ENCODE measurements at regions not wholly inside any gene's neighbourhood (a gene's known extent, or its start where the extent isn't known, plus 50 kb on each side); places are given as distances from the start of the nearest gene placed in this dataset.
A peak's percentile ranks its signal among the peaks of the same experiment; 100 is the strongest.
"Not testable (repeated sequence)": the region's sequence is repeated elsewhere in the genome, so short reads cannot be mapped to it uniquely, and the experiment has no call there.

DNA sequence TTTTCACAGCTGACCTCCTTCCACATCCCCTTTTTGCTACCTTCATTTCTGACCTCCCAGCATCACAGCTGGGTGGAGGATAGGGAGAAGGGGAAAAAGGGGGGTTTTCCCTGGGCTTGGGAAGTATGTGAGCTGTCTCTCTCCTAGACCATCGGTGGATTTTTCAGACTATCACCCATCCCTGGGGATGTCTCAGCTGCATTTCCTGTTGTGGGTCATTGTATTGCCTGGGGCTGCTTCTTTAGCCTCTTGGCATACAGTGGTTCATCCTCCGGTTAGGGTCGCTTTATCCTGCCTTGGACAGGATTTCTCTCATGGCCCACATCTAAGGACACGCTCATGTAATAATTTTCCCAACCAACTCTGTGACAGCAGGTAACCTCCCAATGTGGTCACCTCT, 142.5 kb upstream of the ARG1 start:
- Histone ChIP-seq H3K4me1 (ENCODE audit: control insufficient read depth in 2 of 2, insufficient read depth in 2 of 2, low read length in 2 of 2) (peaks cover 0 to 6% of the 10 kb centered on the region in 2 donors), H3K27ac (ENCODE audit: low read depth, low read length) (no peak overlapping the region), H3K27me3 (ENCODE audit: control insufficient read depth in 2 of 2, insufficient read depth in 2 of 2, low read length in 2 of 2) (no peaks in the 10 kb centered on the region), H3K9me3 (ENCODE audit: control insufficient read depth in 2 of 3, low read length in 3 of 3) (no peaks in the 10 kb centered on the region), H3K36me3 (ENCODE audit: control insufficient read depth in 2 of 3, insufficient read depth in 3 of 3, low read length in 3 of 3) (peaks cover 0 to 6% (median 0%) of the 10 kb centered on the region in 3 experiments), H3K4me3 (ENCODE audit: low read length) (no peak overlapping the region)
- intact Hi-C loops (cut with micrococcal nuclease), result no loop called here
- no peak for ATAC-seq
- Mint-ChIP-seq H3K9me3 (peaks cover 0 to 29% (median 7%) of the 10 kb centered on the region in 11 donors), H3K27ac (no peak overlapping the region), H3K4me1 (peaks cover 12 to 67% (median 31%) of the 10 kb centered on the region in 7 donors), H3K4me3 (no peak overlapping the region), H3K36me3 (peaks cover 4 to 71% (median 46%) of the 10 kb centered on the region in 5 donors), H3K27me3 (no peaks in the 10 kb centered on the region)
- DNase-seq, result no peak
- CTCF ChIA-PET, result no interaction called here
- POLR2A ChIA-PET, result no interaction called here

DNA sequence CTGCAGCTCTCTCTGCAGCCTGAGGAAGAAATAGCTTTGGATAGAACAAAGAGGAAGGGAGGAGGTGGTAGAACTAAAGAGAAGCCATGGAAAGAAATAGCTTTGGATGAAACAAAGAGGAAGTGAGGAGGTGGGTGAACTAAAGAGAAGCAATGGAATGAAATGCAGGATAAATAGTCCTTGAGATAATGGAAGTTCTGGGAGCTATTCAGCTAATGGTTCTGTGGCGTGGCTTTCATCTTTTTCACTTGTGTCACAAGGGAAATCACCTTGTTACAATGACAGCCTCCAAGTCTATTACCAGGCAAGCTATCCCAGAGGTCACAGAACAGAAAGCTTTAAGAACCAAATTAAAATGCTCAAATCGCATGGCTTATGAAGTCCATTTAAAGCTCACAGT, 141.3 kb upstream of the ARG1 start:
- H3K27me3 ChIP-seq (ENCODE audit: control insufficient read depth in 2 of 2, insufficient read depth in 2 of 2, low read length in 2 of 2), result no peaks in the 10 kb centered on the region
- DNase-seq, result no peak
- Mint-ChIP-seq H3K4me1 (peaks cover 13 to 67% (median 37%) of the 10 kb centered on the region in 7 donors), H3K36me3 (peaks cover 10 to 83% (median 58%) of the 10 kb centered on the region in 5 donors), H3K27ac (peak overlapping the region in 1 of 9 donors; percentile 71), H3K9me3 (peaks cover 0 to 41% (median 15%) of the 10 kb centered on the region in 11 donors), H3K4me3 (no peak overlapping the region), H3K27me3 (no peaks in the 10 kb centered on the region)
- H3K9me3 ChIP-seq (ENCODE audit: control insufficient read depth in 2 of 3, low read length in 3 of 3), result no peaks in the 10 kb centered on the region
- intact Hi-C loops (cut with micrococcal nuclease), result no loop called here
- H3K4me1 ChIP-seq (ENCODE audit: control insufficient read depth in 2 of 2, insufficient read depth in 2 of 2, low read length in 2 of 2), result peaks cover 0 to 6% of the 10 kb centered on the region in 2 donors
- ChIA-PET CTCF (interaction anchor here (0.9 kb wide), 1 partner anchor 103 kb away, joined by 5 read pairs; no protein-coding TSS in a partner anchor), POLR2A (no interaction called here)
- no peak overlapping the region for H3K27ac ChIP-seq (ENCODE audit: low read depth, low read length)
- H3K36me3 ChIP-seq (ENCODE audit: control insufficient read depth in 2 of 3, insufficient read depth in 3 of 3, low read length in 3 of 3), result peaks cover 0 to 13% (median 0%) of the 10 kb centered on the region in 3 experiments
- no peak overlapping the region for H3K4me3 ChIP-seq (ENCODE audit: low read length)
- ATAC-seq, result no peak

DNA sequence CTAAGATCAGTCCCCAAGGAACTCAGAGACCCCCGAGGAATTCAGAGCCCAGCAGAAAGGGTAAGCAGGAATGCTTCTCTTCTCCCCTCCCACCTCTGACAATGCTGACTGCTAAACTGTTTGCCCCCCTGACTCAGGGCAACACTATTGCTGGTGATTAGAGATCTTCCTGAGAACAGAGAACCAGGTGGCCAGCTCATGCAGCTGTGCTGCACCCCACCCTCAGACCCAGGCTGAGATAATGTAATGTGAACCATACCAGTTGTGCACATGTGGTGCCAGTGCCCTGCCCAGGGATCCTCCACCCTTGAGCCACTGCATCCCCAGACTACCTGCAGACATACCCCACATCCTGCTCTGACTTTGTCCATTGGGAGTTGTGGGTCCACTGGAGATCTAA, 139.1 kb upstream of the ARG1 start:
- peaks cover 16 to 69% (median 40%) of the 10 kb centered on the region in 7 donors for H3K4me1 Mint-ChIP-seq
- intact Hi-C loops (cut with micrococcal nuclease), result no loop called here
- ChIA-PET POLR2A (no interaction called here), CTCF (no interaction called here)
- peaks cover 0 to 58% (median 28%) of the 10 kb centered on the region in 11 donors for H3K9me3 Mint-ChIP-seq
- no peaks in the 10 kb centered on the region for H3K27me3 Mint-ChIP-seq
- H3K27ac Mint-ChIP-seq, result no peak overlapping the region
- peaks cover 0 to 13% (median 0%) of the 10 kb centered on the region in 3 experiments for H3K36me3 ChIP-seq (ENCODE audit: control insufficient read depth in 2 of 3, insufficient read depth in 3 of 3, low read length in 3 of 3)
- H3K9me3 ChIP-seq (ENCODE audit: control insufficient read depth in 2 of 3, low read length in 3 of 3), result no peaks in the 10 kb centered on the region
- no peak overlapping the region for H3K4me3 ChIP-seq (ENCODE audit: low read length)
- no peak for DNase-seq
- no peaks in the 10 kb centered on the region for H3K4me1 ChIP-seq (ENCODE audit: control insufficient read depth in 2 of 2, insufficient read depth in 2 of 2, low read length in 2 of 2)
- H3K36me3 Mint-ChIP-seq, result peaks cover 32 to 92% (median 74%) of the 10 kb centered on the region in 5 donors
- no peak overlapping the region for H3K27ac ChIP-seq (ENCODE audit: low read depth, low read length)
- ATAC-seq, result no peak
- H3K4me3 Mint-ChIP-seq, result no peak overlapping the region
- no peaks in the 10 kb centered on the region for H3K27me3 ChIP-seq (ENCODE audit: control insufficient read depth in 2 of 2, insufficient read depth in 2 of 2, low read length in 2 of 2)

DNA sequence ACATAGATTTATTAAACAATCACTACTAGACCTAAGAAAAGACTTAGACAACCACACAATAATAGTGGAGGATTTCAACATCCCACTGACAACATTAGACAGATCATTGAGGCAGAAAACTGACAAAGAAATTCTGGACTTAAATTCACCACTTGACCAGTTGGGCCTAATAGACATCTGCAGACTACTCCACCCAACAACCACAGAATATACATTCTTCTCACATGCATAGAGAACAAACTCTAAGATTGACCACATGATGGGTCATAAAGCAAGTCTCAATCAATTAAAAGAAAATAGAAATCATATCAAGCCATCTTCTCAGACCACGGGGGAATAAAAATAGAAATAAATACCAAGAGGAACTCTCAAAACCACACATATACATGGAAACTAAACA, 136.7 kb upstream of the ARG1 start:
- H3K4me3 ChIP-seq (ENCODE audit: low read length), result no peak overlapping the region
- peaks cover 20 to 80% (median 57%) of the 10 kb centered on the region in 7 donors for H3K4me1 Mint-ChIP-seq
- peaks cover 0 to 65% (median 28%) of the 10 kb centered on the region in 11 donors for H3K9me3 Mint-ChIP-seq
- H3K27ac Mint-ChIP-seq, result peak overlapping the region in 3 of 9 donors; percentile 3 to 6 (median 5)
- peaks cover 0 to 10% (median 0%) of the 10 kb centered on the region in 3 experiments for H3K36me3 ChIP-seq (ENCODE audit: control insufficient read depth in 2 of 3, insufficient read depth in 3 of 3, low read length in 3 of 3)
- POLR2A ChIA-PET, result no interaction called here
- peaks cover 33 to 89% (median 78%) of the 10 kb centered on the region in 5 donors for H3K36me3 Mint-ChIP-seq
- no peaks in the 10 kb centered on the region for H3K27me3 ChIP-seq (ENCODE audit: control insufficient read depth in 2 of 2, insufficient read depth in 2 of 2, low read length in 2 of 2)
- no peaks in the 10 kb centered on the region for H3K27me3 Mint-ChIP-seq
- no peak overlapping the region for H3K27ac ChIP-seq (ENCODE audit: low read depth, low read length)
- peak overlapping the region in 5 of 10 donors; percentile 4 to 87 (median 39) for H3K4me3 Mint-ChIP-seq
- peaks cover 0 to 2% of the 10 kb centered on the region in 2 donors for H3K4me1 ChIP-seq (ENCODE audit: control insufficient read depth in 2 of 2, insufficient read depth in 2 of 2, low read length in 2 of 2)
- intact Hi-C loops (cut with micrococcal nuclease), result no loop called here
- CTCF ChIA-PET, result no interaction called here
- ATAC-seq, result no peak
- no peaks in the 10 kb centered on the region for H3K9me3 ChIP-seq (ENCODE audit: control insufficient read depth in 2 of 3, low read length in 3 of 3)
- no peak for DNase-seq

DNA sequence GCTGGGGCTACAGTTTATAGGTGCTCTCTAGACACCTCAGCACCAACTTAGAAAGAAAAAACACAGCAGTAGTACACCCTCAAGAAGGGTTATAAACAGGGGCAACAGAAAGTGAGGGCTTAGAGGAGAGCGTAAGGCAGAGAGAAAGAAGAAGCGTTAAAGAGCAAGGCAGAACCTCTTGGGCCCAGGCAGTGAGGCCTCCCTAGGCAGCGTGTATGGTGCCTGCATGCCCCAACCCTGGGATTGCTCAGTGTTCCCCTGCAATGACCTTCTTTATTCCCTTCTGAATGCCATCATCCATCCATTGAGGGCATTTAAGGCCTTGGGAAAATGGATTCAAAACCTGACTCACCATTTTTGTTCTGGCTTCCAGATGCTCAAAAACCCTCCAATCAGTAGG, 130.0 kb upstream of the ARG1 start:
- Mint-ChIP-seq H3K9me3 (peaks cover 0 to 22% (median 6%) of the 10 kb centered on the region in 11 donors), H3K4me3 (peak overlapping the region; percentile 82 to 97 (median 92)), H3K4me1 (peaks cover 26 to 91% (median 77%) of the 10 kb centered on the region in 7 donors), H3K36me3 (peaks cover 10 to 37% (median 30%) of the 10 kb centered on the region in 5 donors), H3K27me3 (no peaks in the 10 kb centered on the region), H3K27ac (peak overlapping the region; percentile 85 to 97 (median 93))
- peak overlapping the region; percentile 70 for H3K4me3 ChIP-seq (ENCODE audit: low read length)
- CTCF ChIA-PET, result no interaction called here
- peak; percentile 44 for ATAC-seq
- POLR2A ChIA-PET, result no interaction called here
- H3K9me3 ChIP-seq (ENCODE audit: control insufficient read depth in 2 of 3, low read length in 3 of 3), result no peaks in the 10 kb centered on the region
- DNase-seq, result peak in 1 of 9 donors; percentile 8
- intact Hi-C loops (cut with micrococcal nuclease), result loop anchor here (1.0 to 5.0 kb wide), 6 partner anchors 8 to 244 kb away; partner anchors contain the start of gene MED23 (in 1 of the 2)
- H3K27ac ChIP-seq (ENCODE audit: low read depth, low read length), result peak overlapping the region; percentile 60
- peaks cover 0 to 18% of the 10 kb centered on the region in 2 donors for H3K4me1 ChIP-seq (ENCODE audit: control insufficient read depth in 2 of 2, insufficient read depth in 2 of 2, low read length in 2 of 2)
- H3K36me3 ChIP-seq (ENCODE audit: control insufficient read depth in 2 of 3, insufficient read depth in 3 of 3, low read length in 3 of 3), result no peaks in the 10 kb centered on the region
- H3K27me3 ChIP-seq (ENCODE audit: control insufficient read depth in 2 of 2, insufficient read depth in 2 of 2, low read length in 2 of 2), result no peaks in the 10 kb centered on the region

DNA sequence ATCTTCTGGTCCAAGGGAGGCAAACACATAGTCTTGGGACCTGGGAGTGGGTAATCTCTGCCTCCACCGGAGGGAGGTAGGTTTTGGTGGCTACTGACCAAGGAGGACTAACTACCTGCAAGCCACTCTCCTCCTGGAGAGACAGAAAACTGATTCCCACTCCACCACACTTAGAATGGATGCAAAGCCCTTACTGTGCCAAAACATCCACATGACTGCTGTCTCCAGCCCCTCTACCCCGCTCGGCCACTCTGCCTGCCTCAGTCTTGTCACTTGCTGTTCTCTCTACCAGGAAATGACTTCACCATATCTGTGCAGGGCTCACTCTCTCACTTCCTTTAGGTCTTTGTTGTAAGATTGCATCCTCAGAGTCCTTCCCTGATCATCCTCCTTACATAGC, 129.5 kb upstream of the ARG1 start:
- Histone ChIP-seq H3K4me1 (ENCODE audit: control insufficient read depth in 2 of 2, insufficient read depth in 2 of 2, low read length in 2 of 2) (peaks cover 0 to 18% of the 10 kb centered on the region in 2 donors), H3K4me3 (ENCODE audit: low read length) (peak overlapping the region; percentile 70), H3K9me3 (ENCODE audit: control insufficient read depth in 2 of 3, low read length in 3 of 3) (no peaks in the 10 kb centered on the region), H3K27me3 (ENCODE audit: control insufficient read depth in 2 of 2, insufficient read depth in 2 of 2, low read length in 2 of 2) (no peaks in the 10 kb centered on the region), H3K36me3 (ENCODE audit: control insufficient read depth in 2 of 3, insufficient read depth in 3 of 3, low read length in 3 of 3) (no peaks in the 10 kb centered on the region), H3K27ac (ENCODE audit: low read depth, low read length) (peak overlapping the region; percentile 60)
- DNase-seq (peak in 7 of 9 donors; percentile 38 to 53 (median 49)), ATAC-seq (peak; percentile 80)
- Mint-ChIP-seq H3K27me3 (no peaks in the 10 kb centered on the region), H3K27ac (peak overlapping the region; percentile 85 to 97 (median 93)), H3K4me3 (peak overlapping the region; percentile 82 to 97 (median 92)), H3K36me3 (peaks cover 5 to 32% (median 25%) of the 10 kb centered on the region in 5 donors), H3K9me3 (peaks cover 0 to 17% (median 4%) of the 10 kb centered on the region in 11 donors), H3K4me1 (peaks cover 23 to 91% (median 75%) of the 10 kb centered on the region in 7 donors)
- intact Hi-C loops (cut with micrococcal nuclease), result loop anchor here (1.0 to 5.0 kb wide), 6 partner anchors 8 to 245 kb away; partner anchors contain the start of gene MED23 (in 1 of the 2)
- CTCF ChIA-PET, result interaction anchor here (1.3 kb wide), 1 partner anchor 245 kb away, joined by 3 read pairs; no protein-coding TSS in a partner anchor
- POLR2A ChIA-PET, result interaction anchor here (0.6 to 0.7 kb wide), 2 partner anchors 177 to 244 kb away, joined by 3 to 4 read pairs; no protein-coding TSS in a partner anchor

DNA sequence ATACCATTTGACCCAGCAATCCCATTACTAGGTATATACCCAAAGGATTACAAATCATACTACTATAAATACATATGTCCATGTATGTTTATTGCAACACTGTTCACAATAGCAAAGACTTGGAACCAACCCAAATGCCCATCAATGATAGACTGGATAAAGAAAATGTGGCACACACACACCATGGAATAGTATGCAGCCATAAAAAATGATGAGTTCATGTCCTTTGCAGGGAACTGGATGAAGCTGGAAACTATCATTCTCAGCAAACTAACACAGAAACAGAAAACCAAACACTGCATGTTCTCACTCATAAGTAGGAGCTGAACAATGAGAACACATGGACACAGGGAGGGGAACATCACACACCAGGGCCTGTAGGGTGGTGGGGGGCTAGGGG, 127.7 kb upstream of the ARG1 start:
- H3K27me3 ChIP-seq (ENCODE audit: control insufficient read depth in 2 of 2, insufficient read depth in 2 of 2, low read length in 2 of 2); H3K27ac ChIP-seq (ENCODE audit: low read depth, low read length); H3K4me3 Mint-ChIP-seq; H3K36me3 ChIP-seq (ENCODE audit: control insufficient read depth in 2 of 3, insufficient read depth in 3 of 3, low read length in 3 of 3); ATAC-seq; intact Hi-C loops (cut with micrococcal nuclease); H3K27me3 Mint-ChIP-seq; H3K4me3 ChIP-seq (ENCODE audit: low read length); POLR2A ChIA-PET; H3K9me3 ChIP-seq (ENCODE audit: control insufficient read depth in 2 of 3, low read length in 3 of 3); H3K9me3 Mint-ChIP-seq; CTCF ChIA-PET; DNase-seq: not testable (repeated sequence)
- peaks cover 0 to 25% of the 10 kb centered on the region in 2 donors for H3K4me1 ChIP-seq (ENCODE audit: control insufficient read depth in 2 of 2, insufficient read depth in 2 of 2, low read length in 2 of 2)
- Mint-ChIP-seq H3K36me3 (peaks cover 0 to 16% (median 8%) of the 10 kb centered on the region in 5 donors), H3K4me1 (peaks cover 16 to 92% (median 66%) of the 10 kb centered on the region in 7 donors), H3K27ac (peak overlapping the region in 4 of 9 donors; percentile 13 to 93 (median 90))
